HCT116 (cell line): ENCODE measurements at regions not wholly inside any gene's neighbourhood (a gene's known extent, or its start where the extent isn't known, plus 50 kb on each side); places are given as distances from the start of the nearest gene placed in this dataset.

Source experiments
- ATAC-seq: fragments of 200-7000 bp; cut with Tn5 transposase; 2 replicates; pipeline ENCODE4 v1.9.1; 2020; ENCODE audit warnings: mild to moderate bottlenecking, moderate library complexity
- BruUV-seq: library from RNA; stranded (reverse); fragments of 400-500 nt; replicated peaks from 2 replicates; lab custom pipeline; 2021; lab: Mats Ljungman, UMichigan
- CTCF ChIA-PET: fragments of 300-600 bp; sonication (Branson Sonifier 250); formaldehyde crosslinking; loops from one replicate; lab custom pipeline; 2021; ENCODE audit warnings: antibody characterized with exemption; lab: Charles Lee
- POLR2A ChIA-PET: fragments of 300-600, 350-600 bp; sonication (Branson Sonifier 250); formaldehyde crosslinking; loops from one replicate; lab custom pipeline; 2021; ENCODE audit warnings: antibody characterized with exemption; lab: Charles Lee
- RAD21 ChIA-PET, 2 experiments: fragments of 300-600 bp; sonication (Branson Sonifier 250); formaldehyde crosslinking; loops; one replicate each; lab custom pipeline; 2023; ENCODE audit warnings: low total read pairs in 2 of 2; ENCODE audit not compliant: uncharacterized antibody in 2 of 2, unreplicated experiment in 2 of 2, low non-redundant PET in 1 of 2; lab: Charles Lee
- DNase-seq: peaks from one replicate; pipeline ENCODE4 v3.0.0-alpha.2; 2010; ENCODE audit warnings: low read depth, low spot score
- H2AFZ ChIP-seq: fragments of 200-600 bp; shearing (Covaris generic), sonication (generic); 2 replicates; pipeline ENCODE4 v1.6.1; 2017; ENCODE audit warnings: low read depth, mixed run types, mixed read lengths, antibody characterized with exemption, low read length; ENCODE audit not compliant: poor library complexity, severe bottlenecking
- H3K27ac ChIP-seq: 2 replicates; pipeline ENCODE4 v1.5.1; 2012; ENCODE audit warnings: low read depth, low read length
- H3K27me3 ChIP-seq: fragments of 200-600 bp; sonication (generic); 2 replicates; pipeline ENCODE4 v1.6.1; 2016; ENCODE audit warnings: mixed run types, low read length, mixed read lengths; ENCODE audit not compliant: insufficient read depth
- H3K36me3 ChIP-seq, 2 experiments: fragments of 200-500 bp in 1 of 2; fragments of 200-600 bp in 1 of 2; sonication (Bioruptor generic) in 1 of 2; sonication (generic) in 1 of 2; 2 replicates each; pipeline versions ENCODE4 v1.5.1 to v1.6.1; 2014 to 2016; ENCODE audit warnings: low read length in 2 of 2, inconsistent platforms in 1 of 2, mixed read lengths in 1 of 2, mixed run types in 1 of 2; ENCODE audit not compliant: insufficient read depth in 2 of 2, control insufficient read depth in 1 of 2
- H3K4me1 ChIP-seq, 2 experiments: fragments of 200-600 bp in 1 of 2; sonication (generic) in 1 of 2; 2 replicates each; pipeline versions ENCODE4 v1.5.1 to v1.6.1; 2012 to 2017; ENCODE audit warnings: low read length in 2 of 2, inconsistent platforms in 1 of 2, mild to moderate bottlenecking in 1 of 2, mixed read lengths in 1 of 2, mixed run types in 1 of 2, moderate library complexity in 1 of 2; ENCODE audit not compliant: insufficient read depth in 2 of 2, control insufficient read depth in 1 of 2
- H3K4me2 ChIP-seq: fragments of 200-600 bp; sonication (generic); 2 replicates; pipeline ENCODE4 v1.6.1; 2017; ENCODE audit warnings: mixed run types, low read length, mixed read lengths
- H3K4me3 ChIP-seq, 2 experiments: fragments of 200-600 bp in 1 of 2; sonication (generic) in 1 of 2; replicated peaks in 1 of 2; 2 replicates each; pipeline ENCODE4 v1.5.1; 2011 to 2016; ENCODE audit warnings: low read length in 2 of 2, control low read depth in 1 of 2, low read depth in 1 of 2, mild to moderate bottlenecking in 1 of 2, mixed read lengths in 1 of 2, mixed run types in 1 of 2
- H3K79me2 ChIP-seq: fragments of 200-600 bp; sonication (generic); 2 replicates; pipeline ENCODE4 v1.6.1; 2017; ENCODE audit warnings: mild to moderate bottlenecking, mixed run types, low read length, moderate library complexity, mixed read lengths; ENCODE audit not compliant: insufficient read depth
- H3K9ac ChIP-seq: fragments of 200-600 bp; sonication (generic); 2 replicates; pipeline ENCODE4 v1.6.1; 2016; ENCODE audit warnings: low read length, mixed read lengths
- H3K9me2 ChIP-seq: fragments of 200-600 bp; sonication (generic), shearing (Covaris generic); 2 replicates; pipeline ENCODE4 v1.6.1; 2017; ENCODE audit warnings: mixed run types, mild to moderate bottlenecking, moderate library complexity; ENCODE audit not compliant: insufficient read depth
- H3K9me3 ChIP-seq, 2 experiments: fragments of 200-500 bp in 1 of 2; fragments of 200-600 bp in 1 of 2; sonication (Bioruptor generic) in 1 of 2; sonication (generic) in 1 of 2; 2 replicates each; pipeline ENCODE4 v1.6.1; 2014 to 2017; ENCODE audit warnings: low read length in 2 of 2, mixed read lengths in 2 of 2, inconsistent platforms in 1 of 2, low read depth in 1 of 2, mild to moderate bottlenecking in 1 of 2, mixed run types in 1 of 2, moderate library complexity in 1 of 2; ENCODE audit not compliant: control insufficient read depth in 1 of 2, insufficient read depth in 1 of 2
- H4K20me1 ChIP-seq: fragments of 200-600 bp; sonication (generic), shearing (Covaris generic); 2 replicates; pipeline ENCODE4 v1.6.1; 2017; ENCODE audit warnings: mixed run types, mild to moderate bottlenecking, moderate library complexity; ENCODE audit not compliant: insufficient read depth
- ELF1 ChIP-seq: IDR thresholded peaks from 2 replicates; pipeline ENCODE4 v1.6.1; 2012; ENCODE audit warnings: low read depth, borderline replicate concordance
- SP1 ChIP-seq: IDR thresholded peaks from 2 replicates; pipeline ENCODE4 v1.6.1; 2012; ENCODE audit warnings: low read depth
- TCF7L2 ChIP-seq: IDR thresholded peaks from 2 replicates; pipeline ENCODE4 v1.7.0; 2011; ENCODE audit warnings: borderline replicate concordance, inconsistent platforms; ENCODE audit not compliant: insufficient read depth, insufficient read length; ENCODE audit errors: extremely low read depth
- ZFX ChIP-seq: fragments of 450-650 bp; IDR thresholded peaks from 2 replicates; pipeline ENCODE4 v1.6.1; 2017
- intact Hi-C: fragments of 100-400 bp; cut with micrococcal nuclease; formaldehyde crosslinking; loops from 2 replicates; pipeline ENCODE4 v1.10.0; 2022
- TF ChIP-seq, protein P1 (sequence below): IDR thresholded peaks from 2 replicates; pipeline ENCODE4 v1.6.1; 2012; ENCODE audit warnings: low read depth
- TF ChIP-seq, protein P2 (sequence below), 3 experiments: fragments of 200-600 bp in 1 of 3; sonication (generic) in 1 of 3; IDR thresholded peaks in 2 of 3; conservative IDR thresholded peaks in 1 of 3; 2 replicates each; pipeline ENCODE4 v1.5.1; 2012 to 2017; ENCODE audit warnings: low read depth in 2 of 3, low read length in 2 of 3, antibody characterized with exemption in 1 of 3, borderline replicate concordance in 1 of 3, control low read depth in 1 of 3, mild to moderate bottlenecking in 1 of 3, mixed read lengths in 1 of 3, mixed run types in 1 of 3, moderate library complexity in 1 of 3; ENCODE audit not compliant: insufficient read depth in 1 of 3

DNA sequence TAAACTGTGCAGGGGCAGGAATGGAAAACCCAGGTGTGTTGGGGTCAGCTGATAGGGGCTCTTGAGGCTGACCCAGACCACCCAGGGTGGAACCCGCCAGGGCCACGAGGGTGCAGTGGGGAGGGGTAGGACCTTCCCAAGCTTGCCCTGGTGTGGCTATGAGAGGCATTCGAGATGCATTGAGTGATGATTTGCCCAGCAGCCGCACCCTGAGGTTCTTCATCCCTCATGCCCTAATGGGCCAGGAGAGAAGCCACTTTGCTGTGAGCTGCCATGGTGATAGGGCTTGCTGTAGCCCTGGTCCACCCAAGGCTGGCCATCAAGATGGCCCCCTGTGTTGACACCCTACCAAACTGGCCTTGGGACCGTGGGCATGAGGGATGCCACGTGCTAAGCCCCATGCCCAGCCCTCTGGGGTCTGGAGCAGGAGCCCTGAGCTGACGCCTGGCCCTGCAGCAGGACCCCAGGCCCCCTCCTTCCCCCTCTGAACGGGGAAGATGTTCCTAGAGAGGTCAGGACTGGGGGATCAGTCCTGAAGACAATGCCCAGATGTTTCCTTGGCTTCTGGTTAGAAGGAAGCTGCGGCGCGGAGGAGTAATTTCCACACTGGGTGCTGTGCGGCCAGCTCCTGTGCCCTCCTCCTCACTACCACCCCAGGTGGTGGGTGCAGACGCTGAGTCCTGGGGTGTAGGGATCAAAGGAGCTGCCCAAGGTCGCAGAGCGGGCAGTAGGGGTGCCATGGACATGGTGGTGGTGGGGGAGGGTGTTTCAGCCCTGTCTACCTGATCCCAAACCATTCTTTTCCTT is 122.5 kb upstream of the HDAC4 start:
- ChIA-PET POLR2A (no interaction called here), CTCF (no interaction called here), RAD21 (no interaction called here)
- H3K4me1 ChIP-seq = no peaks in the 10 kb centered on the region; a peak in 1 of 4 replicates
- intact Hi-C loops = no loop called here
- TF ChIP-seq, protein P1, sequence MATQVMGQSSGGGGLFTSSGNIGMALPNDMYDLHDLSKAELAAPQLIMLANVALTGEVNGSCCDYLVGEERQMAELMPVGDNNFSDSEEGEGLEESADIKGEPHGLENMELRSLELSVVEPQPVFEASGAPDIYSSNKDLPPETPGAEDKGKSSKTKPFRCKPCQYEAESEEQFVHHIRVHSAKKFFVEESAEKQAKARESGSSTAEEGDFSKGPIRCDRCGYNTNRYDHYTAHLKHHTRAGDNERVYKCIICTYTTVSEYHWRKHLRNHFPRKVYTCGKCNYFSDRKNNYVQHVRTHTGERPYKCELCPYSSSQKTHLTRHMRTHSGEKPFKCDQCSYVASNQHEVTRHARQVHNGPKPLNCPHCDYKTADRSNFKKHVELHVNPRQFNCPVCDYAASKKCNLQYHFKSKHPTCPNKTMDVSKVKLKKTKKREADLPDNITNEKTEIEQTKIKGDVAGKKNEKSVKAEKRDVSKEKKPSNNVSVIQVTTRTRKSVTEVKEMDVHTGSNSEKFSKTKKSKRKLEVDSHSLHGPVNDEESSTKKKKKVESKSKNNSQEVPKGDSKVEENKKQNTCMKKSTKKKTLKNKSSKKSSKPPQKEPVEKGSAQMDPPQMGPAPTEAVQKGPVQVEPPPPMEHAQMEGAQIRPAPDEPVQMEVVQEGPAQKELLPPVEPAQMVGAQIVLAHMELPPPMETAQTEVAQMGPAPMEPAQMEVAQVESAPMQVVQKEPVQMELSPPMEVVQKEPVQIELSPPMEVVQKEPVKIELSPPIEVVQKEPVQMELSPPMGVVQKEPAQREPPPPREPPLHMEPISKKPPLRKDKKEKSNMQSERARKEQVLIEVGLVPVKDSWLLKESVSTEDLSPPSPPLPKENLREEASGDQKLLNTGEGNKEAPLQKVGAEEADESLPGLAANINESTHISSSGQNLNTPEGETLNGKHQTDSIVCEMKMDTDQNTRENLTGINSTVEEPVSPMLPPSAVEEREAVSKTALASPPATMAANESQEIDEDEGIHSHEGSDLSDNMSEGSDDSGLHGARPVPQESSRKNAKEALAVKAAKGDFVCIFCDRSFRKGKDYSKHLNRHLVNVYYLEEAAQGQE = no peak
- TF ChIP-seq ZFX = no peak
- H3K27me3 ChIP-seq = peaks cover 13% of the 10 kb centered on the region; the same call in 1 of the 2 replicates
- H3K4me2 ChIP-seq = no peak overlapping the region
- no peak overlapping the region for H3K9ac ChIP-seq
- no peaks in the 10 kb centered on the region for H3K79me2 ChIP-seq
- ATAC-seq (no peak), DNase-seq (no peak)
- H4K20me1 ChIP-seq = no peaks in the 10 kb centered on the region
- no peaks in the 10 kb centered on the region for H3K9me3 ChIP-seq
- no peak overlapping the region for H2AFZ ChIP-seq
- no peaks in the 10 kb centered on the region for H3K9me2 ChIP-seq
- no peak overlapping the region for H3K4me3 ChIP-seq
- BruUV-seq = no TSS peak
- H3K27ac ChIP-seq = no peak overlapping the region
- no peaks in the 10 kb centered on the region for H3K36me3 ChIP-seq

DNA sequence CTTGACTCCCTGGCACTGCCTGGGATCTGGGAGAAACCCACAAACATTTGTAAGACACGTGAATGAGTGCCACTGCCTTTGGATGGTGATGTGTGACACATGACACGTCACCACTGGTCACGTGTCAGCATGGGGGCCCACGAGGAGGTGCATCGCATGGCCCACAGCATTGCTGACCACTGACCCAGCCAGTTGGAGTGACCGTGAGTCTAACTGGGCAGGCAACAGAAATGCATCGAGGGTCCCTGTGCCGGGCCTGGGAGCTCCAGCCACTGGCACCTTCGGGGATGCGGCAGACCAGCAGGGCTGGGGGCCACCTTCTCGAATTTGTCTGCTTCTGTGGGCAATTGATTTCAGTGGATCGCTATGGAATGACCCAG is 121.9 kb upstream of the HDAC4 start:
- H3K4me1 ChIP-seq = no peaks in the 10 kb centered on the region; a peak in 1 of 4 replicates
- no TSS peak for BruUV-seq
- H4K20me1 ChIP-seq = no peaks in the 10 kb centered on the region
- H3K9me3 ChIP-seq = no peaks in the 10 kb centered on the region
- H3K4me2 ChIP-seq = no peak overlapping the region
- H3K4me3 ChIP-seq = no peak overlapping the region
- CTCF ChIA-PET = no interaction called here
- RAD21 ChIA-PET = no interaction called here
- no peaks in the 10 kb centered on the region for H3K9me2 ChIP-seq
- H2AFZ ChIP-seq = no peak overlapping the region
- POLR2A ChIA-PET = no interaction called here
- H3K9ac ChIP-seq = no peak overlapping the region
- ATAC-seq (no peak), DNase-seq (no peak)
- H3K36me3 ChIP-seq = no peaks in the 10 kb centered on the region
- TF ChIP-seq ZFX (no peak), SP1 (no peak), ELF1 (no peak), TCF7L2 (no peak)
- TF ChIP-seq, protein P2, sequence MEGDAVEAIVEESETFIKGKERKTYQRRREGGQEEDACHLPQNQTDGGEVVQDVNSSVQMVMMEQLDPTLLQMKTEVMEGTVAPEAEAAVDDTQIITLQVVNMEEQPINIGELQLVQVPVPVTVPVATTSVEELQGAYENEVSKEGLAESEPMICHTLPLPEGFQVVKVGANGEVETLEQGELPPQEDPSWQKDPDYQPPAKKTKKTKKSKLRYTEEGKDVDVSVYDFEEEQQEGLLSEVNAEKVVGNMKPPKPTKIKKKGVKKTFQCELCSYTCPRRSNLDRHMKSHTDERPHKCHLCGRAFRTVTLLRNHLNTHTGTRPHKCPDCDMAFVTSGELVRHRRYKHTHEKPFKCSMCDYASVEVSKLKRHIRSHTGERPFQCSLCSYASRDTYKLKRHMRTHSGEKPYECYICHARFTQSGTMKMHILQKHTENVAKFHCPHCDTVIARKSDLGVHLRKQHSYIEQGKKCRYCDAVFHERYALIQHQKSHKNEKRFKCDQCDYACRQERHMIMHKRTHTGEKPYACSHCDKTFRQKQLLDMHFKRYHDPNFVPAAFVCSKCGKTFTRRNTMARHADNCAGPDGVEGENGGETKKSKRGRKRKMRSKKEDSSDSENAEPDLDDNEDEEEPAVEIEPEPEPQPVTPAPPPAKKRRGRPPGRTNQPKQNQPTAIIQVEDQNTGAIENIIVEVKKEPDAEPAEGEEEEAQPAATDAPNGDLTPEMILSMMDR (IDR thresholded peaks at IDR 0.05 in 2 of 3, conservative IDR thresholded peaks at IDR 0.05 in 1 of 3; ENCODE audit: borderline replicate concordance in 1 of 3, insufficient read depth in 1 of 3, low read depth in 2 of 3, low read length in 2 of 3) = no peak
- intact Hi-C loops = no loop called here
- no peak overlapping the region for H3K27ac ChIP-seq
- no peaks in the 10 kb centered on the region for H3K79me2 ChIP-seq
- peaks cover 13% of the 10 kb centered on the region; the same call in 1 of the 2 replicates for H3K27me3 ChIP-seq
